ENCODE measurements at regions not wholly inside any gene's neighbourhood (a gene's known extent, or its start where the extent isn't known, plus 50 kb on each side); places are given as distances from the start of the nearest gene placed in this dataset.

DNA sequence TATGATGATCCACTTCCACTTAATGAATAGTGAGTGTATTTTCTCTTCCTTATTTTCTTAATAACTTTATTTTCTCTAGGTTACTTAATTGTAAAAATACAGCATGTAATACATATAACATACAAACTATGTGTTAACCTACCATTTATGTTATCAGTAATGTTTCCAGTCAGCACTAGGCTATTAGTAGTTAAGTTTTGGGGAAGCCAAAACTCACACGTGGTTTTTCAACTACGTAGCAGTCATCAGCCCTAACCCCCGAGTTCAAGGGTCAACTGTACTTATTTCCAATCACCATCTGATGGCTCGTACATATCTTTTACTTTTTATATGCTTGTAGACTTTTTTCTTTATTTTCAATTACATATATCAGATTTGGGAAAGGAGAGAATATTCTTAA lies 95.7 kb downstream of the TNFSF13B start:
- Histone ChIP-seq H3K27me3 (ENCODE audit: control insufficient read depth in 2 of 2, insufficient read depth in 2 of 2, low read length in 2 of 2) (no peaks in the 10 kb centered on the region), H3K4me1 (replicated peaks in 1 of 2; ENCODE audit: control insufficient read depth in 2 of 2, insufficient read depth in 2 of 2, low read length in 2 of 2) (no peaks in the 10 kb centered on the region; a peak in 1 of 5 replicates), H3K36me3 (ENCODE audit: control insufficient read depth, insufficient read depth, low read length) (no peaks in the 10 kb centered on the region), H4K20me1 (replicated peaks; ENCODE audit: control insufficient read depth, insufficient read depth, low read length) (no peaks in the 10 kb centered on the region), H3K4me2 (ENCODE audit: insufficient read depth, low read length) (no peak overlapping the region), H3K27ac (ENCODE audit: extremely low read depth, low read depth, low read length) (no peak overlapping the region), H3K9me3 (replicated peaks; ENCODE audit: control insufficient read depth, insufficient read depth, low read depth, low read length) (no peaks in the 10 kb centered on the region), H3K4me3 (no peak overlapping the region), H2AFZ (ENCODE audit: low read depth, low read length) (no peak overlapping the region), H3K9ac (ENCODE audit: insufficient read depth in 1 of 2, low read depth in 2 of 2, low read length in 2 of 2) (no peak overlapping the region), H3K9me1 (ENCODE audit: control insufficient read depth, insufficient read depth, low read length) (no peaks in the 10 kb centered on the region), H3K79me2 (ENCODE audit: control insufficient read depth, insufficient read depth, low read length) (no peaks in the 10 kb centered on the region)
- TF ChIP-seq NCOA2 (IDR thresholded peaks at IDR 0.05; ENCODE audit: partially characterized antibody in 2 of 2) (no peak), CCNT2 (IDR thresholded peaks at IDR 0.05; ENCODE audit: borderline replicate concordance, extremely low read depth, insufficient read length, low read depth, low read length) (no peak)
- in situ Hi-C loops (cut with MboI): no loop called here
- intact Hi-C loops (cut with micrococcal nuclease): no loop called here
- FAIRE-seq (no peak), ATAC-seq (no peak), DNase-seq (ENCODE audit: extremely low read depth in 1 of 4, low spot score in 3 of 4) (no peak)
- 0% methylated on average over 4 of the region's 4 CpGs for WGBS (ENCODE audit: insufficient coverage, low coverage, missing lambda C conversion rate)
- CTCF ChIA-PET (ENCODE audit: low intra/inter-chr PET ratio): no interaction called here
- BruUV-seq (replicated peaks): no TSS peak
- POLR2A ChIA-PET: no interaction called here

- 12% methylated on average over 2 of the region's 3 CpGs for WGBS (ENCODE audit: insufficient coverage, low coverage, missing lambda C conversion rate)
- Histone ChIP-seq H3K27ac (ENCODE audit: extremely low read depth, low read depth, low read length) (no peak overlapping the region), H3K9me3 (replicated peaks; ENCODE audit: control insufficient read depth, insufficient read depth, low read depth, low read length) (no peaks in the 10 kb centered on the region), H2AFZ (ENCODE audit: low read depth, low read length) (no peak overlapping the region), H3K36me3 (ENCODE audit: control insufficient read depth, insufficient read depth, low read length) (no peaks in the 10 kb centered on the region), H3K79me2 (ENCODE audit: control insufficient read depth, insufficient read depth, low read length) (no peaks in the 10 kb centered on the region), H3K9ac (ENCODE audit: insufficient read depth in 1 of 2, low read depth in 2 of 2, low read length in 2 of 2) (no peak overlapping the region), H3K4me2 (ENCODE audit: insufficient read depth, low read length) (no peak overlapping the region), H4K20me1 (replicated peaks; ENCODE audit: control insufficient read depth, insufficient read depth, low read length) (no peaks in the 10 kb centered on the region), H3K4me3 (no peak overlapping the region), H3K9me1 (ENCODE audit: control insufficient read depth, insufficient read depth, low read length) (no peaks in the 10 kb centered on the region), H3K4me1 (replicated peaks in 1 of 2; ENCODE audit: control insufficient read depth in 2 of 2, insufficient read depth in 2 of 2, low read length in 2 of 2) (no peaks in the 10 kb centered on the region), H3K27me3 (ENCODE audit: control insufficient read depth in 2 of 2, insufficient read depth in 2 of 2, low read length in 2 of 2) (no peaks in the 10 kb centered on the region)
- no peak for DNase-seq (ENCODE audit: extremely low read depth in 1 of 4, low spot score in 3 of 4)
- in situ Hi-C loops (cut with MboI): no loop called here
- ATAC-seq: no peak
- ChIA-PET CTCF (ENCODE audit: low intra/inter-chr PET ratio) (no interaction called here), POLR2A (no interaction called here)
- intact Hi-C loops (cut with micrococcal nuclease): no loop called here
- no TSS peak for BruUV-seq (replicated peaks)
- FAIRE-seq: no peak
- TF ChIP-seq POLR3G (IDR thresholded peaks at IDR 0.05; ENCODE audit: extremely low read depth, insufficient read length, insufficient replicate concordance): no peak
- TF ChIP-seq, protein P1, sequence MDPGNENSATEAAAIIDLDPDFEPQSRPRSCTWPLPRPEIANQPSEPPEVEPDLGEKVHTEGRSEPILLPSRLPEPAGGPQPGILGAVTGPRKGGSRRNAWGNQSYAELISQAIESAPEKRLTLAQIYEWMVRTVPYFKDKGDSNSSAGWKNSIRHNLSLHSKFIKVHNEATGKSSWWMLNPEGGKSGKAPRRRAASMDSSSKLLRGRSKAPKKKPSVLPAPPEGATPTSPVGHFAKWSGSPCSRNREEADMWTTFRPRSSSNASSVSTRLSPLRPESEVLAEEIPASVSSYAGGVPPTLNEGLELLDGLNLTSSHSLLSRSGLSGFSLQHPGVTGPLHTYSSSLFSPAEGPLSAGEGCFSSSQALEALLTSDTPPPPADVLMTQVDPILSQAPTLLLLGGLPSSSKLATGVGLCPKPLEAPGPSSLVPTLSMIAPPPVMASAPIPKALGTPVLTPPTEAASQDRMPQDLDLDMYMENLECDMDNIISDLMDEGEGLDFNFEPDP (CRISPR knock-in tag; IDR thresholded peaks at IDR 0.05): no peak
- no peak for TF ChIP-seq SMARCA4 (IDR thresholded peaks at IDR 0.05)
- no peak for TF ChIP-seq FOXK1 (CRISPR knock-in tag; IDR thresholded peaks at IDR 0.05; ENCODE audit: borderline replicate concordance)
- TF ChIP-seq, protein P2, sequence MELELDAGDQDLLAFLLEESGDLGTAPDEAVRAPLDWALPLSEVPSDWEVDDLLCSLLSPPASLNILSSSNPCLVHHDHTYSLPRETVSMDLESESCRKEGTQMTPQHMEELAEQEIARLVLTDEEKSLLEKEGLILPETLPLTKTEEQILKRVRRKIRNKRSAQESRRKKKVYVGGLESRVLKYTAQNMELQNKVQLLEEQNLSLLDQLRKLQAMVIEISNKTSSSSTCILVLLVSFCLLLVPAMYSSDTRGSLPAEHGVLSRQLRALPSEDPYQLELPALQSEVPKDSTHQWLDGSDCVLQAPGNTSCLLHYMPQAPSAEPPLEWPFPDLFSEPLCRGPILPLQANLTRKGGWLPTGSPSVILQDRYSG (tag; conservative IDR thresholded peaks at IDR 0.05; ENCODE audit: low read depth): no peak
- no peak for TF ChIP-seq ZNF785 (CRISPR knock-in tag; IDR thresholded peaks at IDR 0.05)
- TF ChIP-seq GTF2F1 (IDR thresholded peaks at IDR 0.05; ENCODE audit: low read depth, low read length): no peak
These were observed 98.9 kb downstream of the TNFSF13B start for GRCh38 chr13:108368250-108368905.

Measured in K562 (cell line).